Esophagus muscularis mucosa (tissue), 4 donors: ENCODE measurements at regions not wholly inside any gene's neighbourhood (a gene's known extent, or its start where the extent isn't known, plus 50 kb on each side); places are given as distances from the start of the nearest gene placed in this dataset.

Source experiments
- EP300 ChIP-seq: sonication (generic); formaldehyde crosslinking; IDR thresholded peaks from one replicate; pipeline ENCODE4 v1.6.1; 2017; ENCODE audit warnings: antibody characterized with exemption
- POLR2A ChIP-seq: fragments of 450-650 bp; IDR thresholded peaks from one replicate; pipeline ENCODE4 v1.6.1; 2017; ENCODE audit warnings: antibody characterized with exemption, moderate library complexity, mild to moderate bottlenecking, low read depth
- POLR2AphosphoS5 ChIP-seq, 2 donors: sonication (generic); formaldehyde crosslinking; IDR thresholded peaks; one replicate each; pipeline ENCODE4 v1.6.1; 2017; ENCODE audit warnings: antibody characterized with exemption in 2 of 2
- TF ChIP-seq, protein P1 (sequence below), 3 experiments: fragments of 200-600 bp in 2 of 3; fragments of 450-650 bp in 1 of 3; sonication (generic) in 2 of 3; IDR thresholded peaks; one replicate each; pipeline ENCODE4 v1.5.1; 2017 to 2019; ENCODE audit warnings: antibody characterized with exemption in 3 of 3, mild to moderate bottlenecking in 2 of 3, moderate library complexity in 1 of 3

- TF ChIP-seq, protein P1, sequence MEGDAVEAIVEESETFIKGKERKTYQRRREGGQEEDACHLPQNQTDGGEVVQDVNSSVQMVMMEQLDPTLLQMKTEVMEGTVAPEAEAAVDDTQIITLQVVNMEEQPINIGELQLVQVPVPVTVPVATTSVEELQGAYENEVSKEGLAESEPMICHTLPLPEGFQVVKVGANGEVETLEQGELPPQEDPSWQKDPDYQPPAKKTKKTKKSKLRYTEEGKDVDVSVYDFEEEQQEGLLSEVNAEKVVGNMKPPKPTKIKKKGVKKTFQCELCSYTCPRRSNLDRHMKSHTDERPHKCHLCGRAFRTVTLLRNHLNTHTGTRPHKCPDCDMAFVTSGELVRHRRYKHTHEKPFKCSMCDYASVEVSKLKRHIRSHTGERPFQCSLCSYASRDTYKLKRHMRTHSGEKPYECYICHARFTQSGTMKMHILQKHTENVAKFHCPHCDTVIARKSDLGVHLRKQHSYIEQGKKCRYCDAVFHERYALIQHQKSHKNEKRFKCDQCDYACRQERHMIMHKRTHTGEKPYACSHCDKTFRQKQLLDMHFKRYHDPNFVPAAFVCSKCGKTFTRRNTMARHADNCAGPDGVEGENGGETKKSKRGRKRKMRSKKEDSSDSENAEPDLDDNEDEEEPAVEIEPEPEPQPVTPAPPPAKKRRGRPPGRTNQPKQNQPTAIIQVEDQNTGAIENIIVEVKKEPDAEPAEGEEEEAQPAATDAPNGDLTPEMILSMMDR (IDR thresholded peaks at IDR 0.05), result no peak
- TF ChIP-seq POLR2A (no peak), POLR2AphosphoS5 (IDR thresholded peaks at IDR 0.05) (no peak), EP300 (no peak)
Measured at GRCh38 chr9:79266986-79267385, 304.8 kb upstream of the TLE4 start.
